H1 (cell line): ENCODE measurements at regions not wholly inside any gene's neighbourhood (a gene's known extent, or its start where the extent isn't known, plus 50 kb on each side); places are given as distances from the start of the nearest gene placed in this dataset.

Experiments used
- BCL11A ChIP-seq, 2 experiments: IDR thresholded peaks; one replicate each; pipeline ENCODE4 v1.6.1; 2011; ENCODE audit warnings: low read depth in 2 of 2, low read length in 2 of 2, mild to moderate bottlenecking in 2 of 2
- CREB1 ChIP-seq: IDR thresholded peaks from 2 replicates; pipeline ENCODE4 v1.6.1; 2012; ENCODE audit warnings: inconsistent platforms
- EZH2 ChIP-seq: fragments of 200-600 bp; sonication (generic); IDR thresholded peaks from 2 replicates; pipeline ENCODE4 v1.7.1; 2012; ENCODE audit warnings: low read depth, mild to moderate bottlenecking, moderate library complexity, low read length, inconsistent platforms; ENCODE audit not compliant: severe bottlenecking
- KDM1A ChIP-seq: fragments of 200-600, 300-600 bp; sonication (generic); IDR thresholded peaks from 2 replicates; pipeline ENCODE4 v1.7.1; 2016; ENCODE audit warnings: mild to moderate bottlenecking, low read length, borderline replicate concordance
- NANOG ChIP-seq: IDR thresholded peaks from 2 replicates; pipeline ENCODE4 v1.6.1; 2011; ENCODE audit warnings: low read length, low read depth, mild to moderate bottlenecking, inconsistent platforms; ENCODE audit not compliant: insufficient read depth, poor library complexity, severe bottlenecking
- POLR2A ChIP-seq, 2 experiments: IDR thresholded peaks; 1 replicate in 1 of 2; 2 replicates in 1 of 2; pipeline ENCODE4 v1.6.1; 2011; ENCODE audit warnings: low read depth in 2 of 2, low read length in 2 of 2, mild to moderate bottlenecking in 2 of 2; ENCODE audit errors: control extremely low read depth in 1 of 2
- SIN3A ChIP-seq, 2 experiments: IDR thresholded peaks in 1 of 2; conservative IDR thresholded peaks in 1 of 2; 2 replicates each; pipeline ENCODE4 v1.6.1; 2011 to 2012; ENCODE audit warnings: low read length in 2 of 2, improper control_type of control experiment in 1 of 2, low read depth in 1 of 2, mild to moderate bottlenecking in 1 of 2
- TAF1 ChIP-seq: IDR thresholded peaks from 2 replicates; pipeline ENCODE4 v1.6.1; 2011; ENCODE audit warnings: mild to moderate bottlenecking, low read depth, low read length
- TF ChIP-seq, protein P1 (sequence below), 3 experiments: IDR thresholded peaks; 1 replicate in 2 of 3; 2 replicates in 1 of 3; pipeline versions ENCODE4 v1.5.1 to v1.6.1; 2011; ENCODE audit warnings: low read length in 3 of 3, mild to moderate bottlenecking in 3 of 3, inconsistent platforms in 2 of 3, low read depth in 1 of 3, moderate library complexity in 1 of 3; ENCODE audit not compliant: insufficient read depth in 1 of 3; ENCODE audit errors: control extremely low read depth in 1 of 3

DNA sequence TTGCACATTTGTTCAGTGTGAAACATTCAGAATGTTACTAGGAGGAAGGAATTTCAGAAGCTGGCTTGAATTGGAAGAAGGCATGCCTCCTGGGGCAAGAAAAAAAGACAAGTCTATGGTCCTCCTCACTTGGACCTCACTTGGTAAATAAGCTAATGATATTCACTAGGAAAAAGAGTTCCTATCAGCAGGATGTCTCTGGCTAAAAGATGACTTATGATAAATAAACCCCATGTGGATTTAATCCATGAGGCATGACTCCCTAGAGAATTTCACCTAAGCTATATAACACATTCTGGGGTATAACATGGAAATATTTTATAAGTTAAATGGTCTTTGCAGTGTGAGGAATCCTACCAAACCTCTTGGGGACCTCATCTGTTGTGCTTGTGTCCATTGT, 199.9 kb downstream of the LRIG3 start:
- TF ChIP-seq, protein P1, sequence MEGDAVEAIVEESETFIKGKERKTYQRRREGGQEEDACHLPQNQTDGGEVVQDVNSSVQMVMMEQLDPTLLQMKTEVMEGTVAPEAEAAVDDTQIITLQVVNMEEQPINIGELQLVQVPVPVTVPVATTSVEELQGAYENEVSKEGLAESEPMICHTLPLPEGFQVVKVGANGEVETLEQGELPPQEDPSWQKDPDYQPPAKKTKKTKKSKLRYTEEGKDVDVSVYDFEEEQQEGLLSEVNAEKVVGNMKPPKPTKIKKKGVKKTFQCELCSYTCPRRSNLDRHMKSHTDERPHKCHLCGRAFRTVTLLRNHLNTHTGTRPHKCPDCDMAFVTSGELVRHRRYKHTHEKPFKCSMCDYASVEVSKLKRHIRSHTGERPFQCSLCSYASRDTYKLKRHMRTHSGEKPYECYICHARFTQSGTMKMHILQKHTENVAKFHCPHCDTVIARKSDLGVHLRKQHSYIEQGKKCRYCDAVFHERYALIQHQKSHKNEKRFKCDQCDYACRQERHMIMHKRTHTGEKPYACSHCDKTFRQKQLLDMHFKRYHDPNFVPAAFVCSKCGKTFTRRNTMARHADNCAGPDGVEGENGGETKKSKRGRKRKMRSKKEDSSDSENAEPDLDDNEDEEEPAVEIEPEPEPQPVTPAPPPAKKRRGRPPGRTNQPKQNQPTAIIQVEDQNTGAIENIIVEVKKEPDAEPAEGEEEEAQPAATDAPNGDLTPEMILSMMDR (IDR thresholded peaks at IDR 0.05; ENCODE audit: control extremely low read depth in 1 of 3, insufficient read depth in 1 of 3, low read depth in 1 of 3, low read length in 3 of 3) = no peak
- no peak for TF ChIP-seq NANOG
- TF ChIP-seq SIN3A (conservative IDR thresholded peaks at IDR 0.05 in 1 of 2, IDR thresholded peaks at IDR 0.05 in 1 of 2; ENCODE audit: low read depth in 1 of 2, low read length in 2 of 2) = no peak
- TF ChIP-seq BCL11A (IDR thresholded peaks at IDR 0.05; ENCODE audit: low read depth in 2 of 2, low read length in 2 of 2) = no peak
- no peak for TF ChIP-seq KDM1A
- TF ChIP-seq TAF1 = no peak
- no peak for TF ChIP-seq CREB1
- no peak for TF ChIP-seq POLR2A (IDR thresholded peaks at IDR 0.05; ENCODE audit: control extremely low read depth in 1 of 2, low read depth in 2 of 2, low read length in 2 of 2)
- TF ChIP-seq EZH2 = no peak
